Esophagus squamous epithelium (tissue), 5 donors: ENCODE measurements at regions not wholly inside any gene's neighbourhood (a gene's known extent, or its start where the extent isn't known, plus 50 kb on each side); places are given as distances from the start of the nearest gene placed in this dataset.

Experiments
- DNase-seq: peaks from one replicate; lab custom pipeline; 2025; lab: John Stamatoyannopoulos, UW
- H3K27ac ChIP-seq, 4 donors: fragments of 200-600 bp; sonication (generic); one replicate each; pipeline ENCODE4 v1.5.1; 2016 to 2019; ENCODE audit warnings: mild to moderate bottlenecking in 1 of 4
- H3K27me3 ChIP-seq, 4 donors: fragments of 200-600 bp; sonication (generic); 1 replicate in 3 of 4; 2 replicates in 1 of 4; pipeline versions ENCODE4 v1.5.1 to v1.6.0; 2017 to 2021; ENCODE audit warnings: antibody characterized with exemption in 1 of 4
- H3K36me3 ChIP-seq, 3 donors: fragments of 200-600 bp; sonication (generic); one replicate each; pipeline ENCODE4 v1.5.1; 2016 to 2019
- H3K4me1 ChIP-seq, 3 donors: fragments of 200-600 bp; sonication (generic); one replicate each; pipeline ENCODE4 v1.5.1; 2017 to 2019
- H3K4me3 ChIP-seq, 4 donors: fragments of 200-600 bp; sonication (generic); 1 replicate in 3 of 4; 2 replicates in 1 of 4; pipeline ENCODE4 v1.5.1; 2016 to 2019; ENCODE audit warnings: mild to moderate bottlenecking in 2 of 4, moderate library complexity in 1 of 4
- H3K9me3 ChIP-seq, 3 donors: fragments of 200-600 bp; sonication (generic); one replicate each; pipeline ENCODE4 v1.5.1; 2016 to 2019
- POLR2A ChIP-seq, 4 donors: fragments of 450-650 bp; IDR thresholded peaks; one replicate each; pipeline ENCODE4 v1.6.1; 2017; ENCODE audit warnings: antibody characterized with exemption in 4 of 4, mild to moderate bottlenecking in 4 of 4, moderate library complexity in 3 of 4
- WGBS, 2 donors: methylation state at CpG; one replicate each; pipeline ENCODE4 v1.1.5; 2018; 5-methylcytosine and 5-hydroxymethylcytosine counted together
- intact Hi-C: fragments of 100-400 bp; cut with DNase I; formaldehyde crosslinking; loops from one replicate; pipeline ENCODE4 v1.15.0; 2022
- TF ChIP-seq, protein P1 (sequence below), 6 experiments: fragments of 450-650 bp in 4 of 6; fragments of 200-600 bp in 2 of 6; sonication (generic) in 2 of 6; IDR thresholded peaks; one replicate each; pipeline ENCODE4 v1.5.1; 2016 to 2019; ENCODE audit warnings: antibody characterized with exemption in 6 of 6, mild to moderate bottlenecking in 4 of 6, moderate library complexity in 4 of 6
- donor health status: DM: yes; HTN: yes; CAD: no.

DNA sequence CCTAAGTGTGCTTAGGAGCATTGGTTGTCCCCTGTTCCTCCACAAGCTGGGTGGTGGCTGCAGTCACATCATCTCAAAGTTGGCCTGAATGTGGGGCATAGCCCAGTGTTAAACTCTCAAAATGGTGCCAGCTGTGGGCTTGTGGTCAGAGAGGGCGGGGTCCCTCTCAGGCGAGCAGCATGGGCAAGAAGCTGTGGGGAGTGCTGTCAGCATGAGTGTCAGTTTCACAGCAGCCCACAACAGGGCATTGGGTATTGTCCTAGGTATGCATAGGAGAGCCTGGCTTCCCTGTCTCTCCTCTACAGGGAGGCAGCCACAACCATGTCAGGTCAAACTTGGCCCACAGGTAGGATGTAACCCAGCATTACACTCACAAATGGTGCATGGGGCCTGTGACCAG is 285.6 kb upstream of the THSD7B start:
- 90% methylated on average over 2 of the region's 2 CpGs; no CpG with 5 or more reads in 1 of the 2 donors for WGBS, 2 donors
- Histone ChIP-seq H3K27me3 (no peaks in the 10 kb centered on the region), H3K36me3 (no peaks in the 10 kb centered on the region), H3K27ac (no peak overlapping the region), H3K9me3 (peaks cover 0 to 11% (median 5%) of the 10 kb centered on the region in 3 donors), H3K4me1 (no peaks in the 10 kb centered on the region), H3K4me3 (no peak overlapping the region)
- no peak for TF ChIP-seq POLR2A (IDR thresholded peaks at IDR 0.05)
- TF ChIP-seq, protein P1, sequence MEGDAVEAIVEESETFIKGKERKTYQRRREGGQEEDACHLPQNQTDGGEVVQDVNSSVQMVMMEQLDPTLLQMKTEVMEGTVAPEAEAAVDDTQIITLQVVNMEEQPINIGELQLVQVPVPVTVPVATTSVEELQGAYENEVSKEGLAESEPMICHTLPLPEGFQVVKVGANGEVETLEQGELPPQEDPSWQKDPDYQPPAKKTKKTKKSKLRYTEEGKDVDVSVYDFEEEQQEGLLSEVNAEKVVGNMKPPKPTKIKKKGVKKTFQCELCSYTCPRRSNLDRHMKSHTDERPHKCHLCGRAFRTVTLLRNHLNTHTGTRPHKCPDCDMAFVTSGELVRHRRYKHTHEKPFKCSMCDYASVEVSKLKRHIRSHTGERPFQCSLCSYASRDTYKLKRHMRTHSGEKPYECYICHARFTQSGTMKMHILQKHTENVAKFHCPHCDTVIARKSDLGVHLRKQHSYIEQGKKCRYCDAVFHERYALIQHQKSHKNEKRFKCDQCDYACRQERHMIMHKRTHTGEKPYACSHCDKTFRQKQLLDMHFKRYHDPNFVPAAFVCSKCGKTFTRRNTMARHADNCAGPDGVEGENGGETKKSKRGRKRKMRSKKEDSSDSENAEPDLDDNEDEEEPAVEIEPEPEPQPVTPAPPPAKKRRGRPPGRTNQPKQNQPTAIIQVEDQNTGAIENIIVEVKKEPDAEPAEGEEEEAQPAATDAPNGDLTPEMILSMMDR (IDR thresholded peaks at IDR 0.05), result no peak
- no peak for DNase-seq
- intact Hi-C loops, result no loop called here

DNA sequence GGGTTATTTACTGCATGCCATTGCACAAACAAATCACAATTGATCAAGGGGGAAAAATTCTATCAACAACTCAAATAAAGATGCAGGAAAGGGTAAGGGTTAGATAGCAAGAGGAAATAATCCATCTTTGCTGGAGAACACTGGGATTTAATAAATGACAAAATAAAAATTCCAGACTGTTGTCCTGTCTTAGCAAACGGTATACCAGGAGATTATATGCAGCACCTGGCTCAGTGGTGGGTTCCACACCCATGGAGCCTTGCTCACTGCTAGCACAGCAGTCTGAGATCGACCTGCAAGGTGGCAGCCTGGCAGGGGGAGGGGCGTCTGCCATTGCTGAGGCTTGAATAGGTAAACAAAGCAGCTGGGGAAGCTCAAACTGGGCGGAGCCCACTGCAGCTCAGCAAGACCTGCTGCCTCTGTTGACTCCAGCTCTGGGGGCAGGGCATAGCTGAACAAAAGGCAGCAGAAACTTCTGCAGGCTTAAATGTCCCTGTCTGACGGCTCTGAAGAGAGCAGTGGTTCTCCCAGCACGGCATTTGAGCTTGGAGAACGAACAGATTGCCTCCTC is 296.5 kb upstream of the THSD7B start:
- Histone ChIP-seq H3K9me3 (no peaks in the 10 kb centered on the region), H3K4me1 (no peaks in the 10 kb centered on the region), H3K4me3 (no peak overlapping the region), H3K36me3 (no peaks in the 10 kb centered on the region), H3K27me3 (peaks cover 0 to 4% (median 0%) of the 10 kb centered on the region in 4 donors), H3K27ac (no peak overlapping the region)
- intact Hi-C loops, result no loop called here
- no peak for DNase-seq
- WGBS, 2 donors, result 20 to 37% methylated on average over 3 to 7 of the region's 7 CpGs
- no peak for TF ChIP-seq POLR2A (IDR thresholded peaks at IDR 0.05)
- TF ChIP-seq, protein P1 (IDR thresholded peaks at IDR 0.05), result no peak

DNA sequence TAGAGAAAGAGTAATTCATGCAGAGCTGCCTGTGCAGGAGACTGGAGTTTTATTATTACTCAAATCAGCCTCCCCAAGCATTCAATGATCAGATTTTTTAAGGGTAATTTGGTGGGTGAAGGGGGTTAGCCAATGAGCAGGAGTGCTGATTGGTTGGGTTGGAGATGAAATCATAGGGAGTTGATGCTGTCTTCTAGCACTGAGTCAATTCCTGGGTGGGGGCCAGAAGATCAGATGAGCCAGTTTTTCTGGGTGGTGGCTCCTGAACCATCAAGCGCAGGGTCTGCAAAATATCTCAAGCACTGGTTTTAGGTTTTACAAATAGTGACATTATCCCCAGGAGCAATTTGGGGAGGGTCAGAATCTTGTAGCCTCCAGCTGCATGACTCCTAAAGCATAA is 312.8 kb upstream of the THSD7B start:
- TF ChIP-seq POLR2A (IDR thresholded peaks at IDR 0.05), result no peak
- TF ChIP-seq, protein P1 (IDR thresholded peaks at IDR 0.05), result no peak

DNA sequence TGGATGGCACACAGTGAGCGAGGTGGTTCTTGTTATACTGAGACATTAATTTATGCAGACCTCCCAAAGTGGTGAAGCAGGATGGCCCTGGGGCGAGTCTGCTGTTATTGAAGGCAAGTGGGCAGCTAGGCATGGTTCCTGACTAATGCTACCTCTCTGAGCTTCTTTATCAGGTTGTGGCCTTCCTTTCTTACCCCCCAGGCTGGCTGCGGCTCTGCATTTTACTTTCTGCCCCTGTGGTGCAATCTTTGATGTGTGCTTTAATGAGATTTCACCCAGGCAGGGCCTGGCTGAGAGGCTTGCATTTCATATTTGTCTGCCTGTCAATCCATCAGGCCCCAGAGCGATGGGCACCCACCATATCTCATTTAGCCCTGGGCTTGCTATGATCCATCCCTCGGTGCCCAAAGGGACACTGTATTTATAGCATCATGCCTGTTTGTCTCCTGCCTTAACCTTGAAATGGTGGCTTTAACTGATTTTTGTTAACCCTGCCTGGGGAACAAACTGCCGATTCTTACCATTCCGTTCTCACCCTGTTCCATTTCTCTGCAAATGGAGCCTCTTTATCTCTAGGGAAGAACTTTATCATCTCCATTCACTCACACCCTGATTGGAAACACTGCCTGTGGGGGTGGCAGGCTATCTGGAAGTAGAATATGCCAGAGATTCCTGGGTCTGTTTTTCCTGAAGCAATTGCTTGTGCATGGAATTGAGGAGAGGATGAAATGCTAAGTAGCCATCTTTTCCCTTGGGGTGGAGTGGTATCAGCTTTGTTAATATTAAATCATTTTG is 316.2 kb upstream of the THSD7B start:
- H3K4me3 ChIP-seq, result no peak overlapping the region
- WGBS, 2 donors, result 71 to 87% methylated on average over 6 to 7 of the region's 7 CpGs
- intact Hi-C loops, result no loop called here

More for the DNA sequence above, 312.8 kb upstream of the THSD7B start:
- intact Hi-C loops, result no loop called here
- Histone ChIP-seq H3K9me3 (no peaks in the 10 kb centered on the region), H3K36me3 (no peaks in the 10 kb centered on the region), H3K27ac (no peak overlapping the region), H3K4me1 (no peaks in the 10 kb centered on the region), H3K4me3 (no peak overlapping the region), H3K27me3 (peaks cover 0 to 10% (median 0%) of the 10 kb centered on the region in 4 donors)
- DNase-seq, result no peak
- WGBS, 2 donors, result 83 to 100% methylated on average over 1 of the region's 1 CpG

More for the DNA sequence above, 316.2 kb upstream of the THSD7B start:
- no peaks in the 10 kb centered on the region for H3K36me3 ChIP-seq
- H3K27me3 ChIP-seq, result peaks cover 0 to 5% (median 0%) of the 10 kb centered on the region in 4 donors
- H3K9me3 ChIP-seq, result no peaks in the 10 kb centered on the region
- DNase-seq, result no peak
- H3K27ac ChIP-seq, result no peak overlapping the region
- H3K4me1 ChIP-seq, result no peaks in the 10 kb centered on the region
- no peak for TF ChIP-seq POLR2A (IDR thresholded peaks at IDR 0.05)
- TF ChIP-seq, protein P1 (IDR thresholded peaks at IDR 0.05), result no peak
